ENCODE measurements at regions not wholly inside any gene's neighbourhood (a gene's known extent, or its start where the extent isn't known, plus 50 kb on each side); places are given as distances from the start of the nearest gene placed in this dataset.

- Histone ChIP-seq H3K36me3 (ENCODE audit: control insufficient read depth in 3 of 3, insufficient read depth in 3 of 3, low read length in 3 of 3) (no peaks in the 10 kb centered on the region), H3K27ac (ENCODE audit: low read depth, low read length) (no peak overlapping the region), H3K9ac (ENCODE audit: low read depth in 1 of 3, low read length in 3 of 3) (no peak overlapping the region), H3K27me3 (ENCODE audit: control insufficient read depth in 3 of 3, insufficient read depth in 3 of 3, low read length in 3 of 3) (no peaks in the 10 kb centered on the region), H3K4me1 (ENCODE audit: control insufficient read depth in 3 of 3, insufficient read depth in 3 of 3, low read length in 3 of 3) (no peaks in the 10 kb centered on the region), H3K9me3 (ENCODE audit: control insufficient read depth in 3 of 3, low read length in 3 of 3) (no peaks in the 10 kb centered on the region), H3K4me3 (ENCODE audit: low read length in 3 of 3) (no peak overlapping the region)
Observed at GRCh38 chr11:28730889-28731288, 622.7 kb downstream of the METTL15 start.

- Histone ChIP-seq H3K9me3 (ENCODE audit: control insufficient read depth in 3 of 3, low read length in 3 of 3) (no peaks in the 10 kb centered on the region), H3K27me3 (ENCODE audit: control insufficient read depth in 3 of 3, insufficient read depth in 3 of 3, low read length in 3 of 3) (no peaks in the 10 kb centered on the region), H3K27ac (ENCODE audit: low read depth, low read length) (no peak overlapping the region), H3K4me1 (ENCODE audit: control insufficient read depth in 3 of 3, insufficient read depth in 3 of 3, low read length in 3 of 3) (no peaks in the 10 kb centered on the region), H3K36me3 (ENCODE audit: control insufficient read depth in 3 of 3, insufficient read depth in 3 of 3, low read length in 3 of 3) (no peaks in the 10 kb centered on the region), H3K9ac (ENCODE audit: low read depth in 1 of 3, low read length in 3 of 3) (no peak overlapping the region), H3K4me3 (ENCODE audit: low read length in 3 of 3) (no peak overlapping the region)
Observed at GRCh38 chr11:28730336-28730735, 622.1 kb downstream of the METTL15 start.

GRCh38 chr11:28729339-28729738 is 621.2 kb downstream of the METTL15 start:
- Histone ChIP-seq H3K4me1 (ENCODE audit: control insufficient read depth in 3 of 3, insufficient read depth in 3 of 3, low read length in 3 of 3) (no peaks in the 10 kb centered on the region), H3K4me3 (ENCODE audit: low read length in 3 of 3) (no peak overlapping the region), H3K27ac (ENCODE audit: low read depth, low read length) (no peak overlapping the region), H3K9ac (ENCODE audit: low read depth in 1 of 3, low read length in 3 of 3) (no peak overlapping the region), H3K36me3 (ENCODE audit: control insufficient read depth in 3 of 3, insufficient read depth in 3 of 3, low read length in 3 of 3) (no peaks in the 10 kb centered on the region), H3K27me3 (ENCODE audit: control insufficient read depth in 3 of 3, insufficient read depth in 3 of 3, low read length in 3 of 3) (no peaks in the 10 kb centered on the region), H3K9me3 (ENCODE audit: control insufficient read depth in 3 of 3, low read length in 3 of 3) (no peaks in the 10 kb centered on the region)

GRCh38 chr11:28728666-28729065 is 620.5 kb downstream of the METTL15 start:
- no peaks in the 10 kb centered on the region for H3K27me3 ChIP-seq (ENCODE audit: control insufficient read depth in 3 of 3, insufficient read depth in 3 of 3, low read length in 3 of 3)
- no peak overlapping the region for H3K4me3 ChIP-seq (ENCODE audit: low read length in 3 of 3)
- H3K4me1 ChIP-seq (ENCODE audit: control insufficient read depth in 3 of 3, insufficient read depth in 3 of 3, low read length in 3 of 3), result no peaks in the 10 kb centered on the region
- H3K27ac ChIP-seq (ENCODE audit: low read depth, low read length), result no peak overlapping the region
- no peaks in the 10 kb centered on the region for H3K9me3 ChIP-seq (ENCODE audit: control insufficient read depth in 3 of 3, low read length in 3 of 3)
- H3K36me3 ChIP-seq (ENCODE audit: control insufficient read depth in 3 of 3, insufficient read depth in 3 of 3, low read length in 3 of 3), result no peaks in the 10 kb centered on the region
- H3K9ac ChIP-seq (ENCODE audit: low read depth in 1 of 3, low read length in 3 of 3), result no peak overlapping the region

- H3K27me3 ChIP-seq (ENCODE audit: control insufficient read depth in 3 of 3, insufficient read depth in 3 of 3, low read length in 3 of 3), result no peaks in the 10 kb centered on the region
- H3K27ac ChIP-seq (ENCODE audit: low read depth, low read length), result no peak overlapping the region
- no peak overlapping the region for H3K9ac ChIP-seq (ENCODE audit: low read depth in 1 of 3, low read length in 3 of 3)
- H3K9me3 ChIP-seq (ENCODE audit: control insufficient read depth in 3 of 3, low read length in 3 of 3), result no peaks in the 10 kb centered on the region
- H3K4me1 ChIP-seq (ENCODE audit: control insufficient read depth in 3 of 3, insufficient read depth in 3 of 3, low read length in 3 of 3), result no peaks in the 10 kb centered on the region
- no peaks in the 10 kb centered on the region for H3K36me3 ChIP-seq (ENCODE audit: control insufficient read depth in 3 of 3, insufficient read depth in 3 of 3, low read length in 3 of 3)
- no peak overlapping the region for H3K4me3 ChIP-seq (ENCODE audit: low read length in 3 of 3)
Observed at GRCh38 chr11:28727254-28727653, 619.1 kb downstream of the METTL15 start.

- Histone ChIP-seq H3K9me3 (ENCODE audit: control insufficient read depth in 3 of 3, low read length in 3 of 3) (no peaks in the 10 kb centered on the region), H3K36me3 (ENCODE audit: control insufficient read depth in 3 of 3, insufficient read depth in 3 of 3, low read length in 3 of 3) (no peaks in the 10 kb centered on the region), H3K4me3 (ENCODE audit: low read length in 3 of 3) (no peak overlapping the region), H3K9ac (ENCODE audit: low read depth in 1 of 3, low read length in 3 of 3) (no peak overlapping the region), H3K27me3 (ENCODE audit: control insufficient read depth in 3 of 3, insufficient read depth in 3 of 3, low read length in 3 of 3) (no peaks in the 10 kb centered on the region), H3K4me1 (ENCODE audit: control insufficient read depth in 3 of 3, insufficient read depth in 3 of 3, low read length in 3 of 3) (no peaks in the 10 kb centered on the region), H3K27ac (ENCODE audit: low read depth, low read length) (no peak overlapping the region)
Observed at GRCh38 chr11:28726432-28726831, 618.2 kb downstream of the METTL15 start.

GRCh38 chr11:28715726-28716125 is 607.5 kb downstream of the METTL15 start:
- H3K27me3 ChIP-seq (ENCODE audit: control insufficient read depth in 3 of 3, insufficient read depth in 3 of 3, low read length in 3 of 3), result peaks cover 0 to 3% (median 0%) of the 10 kb centered on the region in 3 donors
- no peaks in the 10 kb centered on the region for H3K36me3 ChIP-seq (ENCODE audit: control insufficient read depth in 3 of 3, insufficient read depth in 3 of 3, low read length in 3 of 3)
- H3K9me3 ChIP-seq (ENCODE audit: control insufficient read depth in 3 of 3, low read length in 3 of 3), result no peaks in the 10 kb centered on the region
- H3K4me1 ChIP-seq (ENCODE audit: control insufficient read depth in 3 of 3, insufficient read depth in 3 of 3, low read length in 3 of 3), result no peaks in the 10 kb centered on the region
- H3K9ac ChIP-seq (ENCODE audit: low read depth in 1 of 3, low read length in 3 of 3), result no peak overlapping the region
- H3K27ac ChIP-seq (ENCODE audit: low read depth, low read length), result no peak overlapping the region
- no peak overlapping the region for H3K4me3 ChIP-seq (ENCODE audit: low read length in 3 of 3)

GRCh38 chr11:28713850-28714249 is 605.7 kb downstream of the METTL15 start:
- no peaks in the 10 kb centered on the region for H3K9me3 ChIP-seq (ENCODE audit: control insufficient read depth in 3 of 3, low read length in 3 of 3)
- no peaks in the 10 kb centered on the region for H3K36me3 ChIP-seq (ENCODE audit: control insufficient read depth in 3 of 3, insufficient read depth in 3 of 3, low read length in 3 of 3)
- H3K9ac ChIP-seq (ENCODE audit: low read depth in 1 of 3, low read length in 3 of 3), result no peak overlapping the region
- H3K27ac ChIP-seq (ENCODE audit: low read depth, low read length), result no peak overlapping the region
- no peaks in the 10 kb centered on the region for H3K4me1 ChIP-seq (ENCODE audit: control insufficient read depth in 3 of 3, insufficient read depth in 3 of 3, low read length in 3 of 3)
- no peak overlapping the region for H3K4me3 ChIP-seq (ENCODE audit: low read length in 3 of 3)
- peaks cover 0 to 3% (median 0%) of the 10 kb centered on the region in 3 donors for H3K27me3 ChIP-seq (ENCODE audit: control insufficient read depth in 3 of 3, insufficient read depth in 3 of 3, low read length in 3 of 3)

- Histone ChIP-seq H3K4me1 (ENCODE audit: control insufficient read depth in 3 of 3, insufficient read depth in 3 of 3, low read length in 3 of 3) (no peaks in the 10 kb centered on the region), H3K27ac (ENCODE audit: low read depth, low read length) (no peak overlapping the region), H3K9ac (ENCODE audit: low read depth in 1 of 3, low read length in 3 of 3) (no peak overlapping the region), H3K9me3 (ENCODE audit: control insufficient read depth in 3 of 3, low read length in 3 of 3) (no peaks in the 10 kb centered on the region), H3K36me3 (ENCODE audit: control insufficient read depth in 3 of 3, insufficient read depth in 3 of 3, low read length in 3 of 3) (no peaks in the 10 kb centered on the region), H3K27me3 (ENCODE audit: control insufficient read depth in 3 of 3, insufficient read depth in 3 of 3, low read length in 3 of 3) (no peaks in the 10 kb centered on the region), H3K4me3 (ENCODE audit: low read length in 3 of 3) (no peak overlapping the region)
Observed at GRCh38 chr11:28708075-28708474, 599.9 kb downstream of the METTL15 start.

- H3K27me3 ChIP-seq (ENCODE audit: control insufficient read depth in 3 of 3, insufficient read depth in 3 of 3, low read length in 3 of 3), result peaks cover 0 to 2% (median 0%) of the 10 kb centered on the region in 3 donors
- H3K36me3 ChIP-seq (ENCODE audit: control insufficient read depth in 3 of 3, insufficient read depth in 3 of 3, low read length in 3 of 3), result no peaks in the 10 kb centered on the region
- H3K9ac ChIP-seq (ENCODE audit: low read depth in 1 of 3, low read length in 3 of 3), result no peak overlapping the region
Observed at GRCh38 chr11:28704801-28705200, 596.6 kb downstream of the METTL15 start.

GRCh38 chr11:28703371-28703770 is 595.2 kb downstream of the METTL15 start:
- no peaks in the 10 kb centered on the region for H3K36me3 ChIP-seq (ENCODE audit: control insufficient read depth in 3 of 3, insufficient read depth in 3 of 3, low read length in 3 of 3)
- no peak overlapping the region for H3K4me3 ChIP-seq (ENCODE audit: low read length in 3 of 3)
- H3K9ac ChIP-seq (ENCODE audit: low read depth in 1 of 3, low read length in 3 of 3), result no peak overlapping the region
- H3K27ac ChIP-seq (ENCODE audit: low read depth, low read length), result no peak overlapping the region
- peaks cover 0 to 2% (median 0%) of the 10 kb centered on the region in 3 donors for H3K27me3 ChIP-seq (ENCODE audit: control insufficient read depth in 3 of 3, insufficient read depth in 3 of 3, low read length in 3 of 3)
- H3K9me3 ChIP-seq (ENCODE audit: control insufficient read depth in 3 of 3, low read length in 3 of 3), result no peaks in the 10 kb centered on the region
- no peaks in the 10 kb centered on the region for H3K4me1 ChIP-seq (ENCODE audit: control insufficient read depth in 3 of 3, insufficient read depth in 3 of 3, low read length in 3 of 3)

More at GRCh38 chr11:28704801-28705200, 596.6 kb downstream of the METTL15 start:
- Histone ChIP-seq H3K27ac (ENCODE audit: low read depth, low read length) (no peak overlapping the region), H3K4me3 (ENCODE audit: low read length in 3 of 3) (no peak overlapping the region), H3K9me3 (ENCODE audit: control insufficient read depth in 3 of 3, low read length in 3 of 3) (no peaks in the 10 kb centered on the region), H3K4me1 (ENCODE audit: control insufficient read depth in 3 of 3, insufficient read depth in 3 of 3, low read length in 3 of 3) (no peaks in the 10 kb centered on the region)
